ENCODE measurements at regions not wholly inside any gene's neighbourhood (a gene's known extent, or its start where the extent isn't known, plus 50 kb on each side); places are given as distances from the start of the nearest gene placed in this dataset.
A peak's percentile ranks its signal among the peaks of the same experiment; 100 is the strongest.

DNA sequence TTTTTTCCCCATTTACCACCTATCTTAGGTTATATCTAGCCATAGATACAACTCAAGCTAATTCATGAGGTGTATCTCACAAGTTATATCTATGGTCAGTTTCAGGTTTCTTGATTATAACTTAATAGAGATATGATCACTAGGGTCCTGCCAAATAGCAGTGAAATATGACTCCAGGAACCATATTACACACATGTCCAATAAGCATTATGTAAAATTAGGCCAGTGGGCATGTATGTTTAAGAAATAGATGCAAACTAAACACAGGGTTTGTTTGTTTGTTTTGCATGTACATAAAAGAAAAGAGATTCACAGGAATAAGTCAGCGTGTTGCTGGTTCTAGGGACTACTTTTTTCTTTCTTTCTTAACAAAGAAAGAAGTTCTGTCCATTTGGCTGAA, 112.5 kb upstream of the ST6GALNAC5 start:
- TF ChIP-seq, protein P1, sequence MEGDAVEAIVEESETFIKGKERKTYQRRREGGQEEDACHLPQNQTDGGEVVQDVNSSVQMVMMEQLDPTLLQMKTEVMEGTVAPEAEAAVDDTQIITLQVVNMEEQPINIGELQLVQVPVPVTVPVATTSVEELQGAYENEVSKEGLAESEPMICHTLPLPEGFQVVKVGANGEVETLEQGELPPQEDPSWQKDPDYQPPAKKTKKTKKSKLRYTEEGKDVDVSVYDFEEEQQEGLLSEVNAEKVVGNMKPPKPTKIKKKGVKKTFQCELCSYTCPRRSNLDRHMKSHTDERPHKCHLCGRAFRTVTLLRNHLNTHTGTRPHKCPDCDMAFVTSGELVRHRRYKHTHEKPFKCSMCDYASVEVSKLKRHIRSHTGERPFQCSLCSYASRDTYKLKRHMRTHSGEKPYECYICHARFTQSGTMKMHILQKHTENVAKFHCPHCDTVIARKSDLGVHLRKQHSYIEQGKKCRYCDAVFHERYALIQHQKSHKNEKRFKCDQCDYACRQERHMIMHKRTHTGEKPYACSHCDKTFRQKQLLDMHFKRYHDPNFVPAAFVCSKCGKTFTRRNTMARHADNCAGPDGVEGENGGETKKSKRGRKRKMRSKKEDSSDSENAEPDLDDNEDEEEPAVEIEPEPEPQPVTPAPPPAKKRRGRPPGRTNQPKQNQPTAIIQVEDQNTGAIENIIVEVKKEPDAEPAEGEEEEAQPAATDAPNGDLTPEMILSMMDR (IDR thresholded peaks at IDR 0.05; ENCODE audit: low read depth, low read length) = no peak
- DNase-seq = no peak
- no peak overlapping the region for H3K27ac ChIP-seq
- no peak overlapping the region for H3K4me3 ChIP-seq (ENCODE audit: low read depth, low read length)
- no peaks in the 10 kb centered on the region for H3K36me3 ChIP-seq
- no peaks in the 10 kb centered on the region for H3K9me3 ChIP-seq (ENCODE audit: severe bottlenecking)
- H3K27me3 ChIP-seq (ENCODE audit: insufficient read depth, low read depth, severe bottlenecking) = no peaks in the 10 kb centered on the region

DNA sequence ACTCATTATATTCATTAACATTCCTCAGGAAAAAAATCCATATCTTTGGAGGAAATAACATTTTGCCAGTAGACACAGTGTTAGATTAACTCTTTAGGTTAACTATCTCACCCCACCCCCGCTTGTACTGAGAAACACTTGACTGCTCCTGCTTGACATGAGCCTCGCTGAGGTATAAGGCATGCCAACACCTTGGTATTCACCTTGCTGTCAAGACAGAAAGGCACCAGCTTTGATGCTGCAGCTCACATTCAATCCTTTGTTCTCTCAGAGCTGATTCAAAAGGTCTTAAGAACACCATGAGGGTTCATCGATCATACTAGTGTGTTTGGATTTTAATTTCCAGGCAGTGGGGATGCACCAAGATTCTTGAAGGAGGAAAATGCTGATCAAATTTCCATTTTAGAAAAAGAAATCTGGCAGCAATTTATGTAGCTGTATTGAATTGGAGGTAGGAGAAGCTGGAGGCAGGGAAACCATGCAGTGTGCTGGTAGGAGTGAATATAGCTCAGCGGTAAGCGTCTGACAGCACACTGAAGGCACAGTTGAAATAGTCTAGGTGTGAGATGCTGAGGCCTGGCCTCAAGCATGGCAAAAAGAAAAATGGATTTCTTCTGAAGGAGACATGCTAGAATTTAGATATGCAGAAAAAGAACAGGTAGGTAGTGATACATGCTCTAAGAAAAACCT, 108.0 kb upstream of the ST6GALNAC5 start:
- H3K27me3 ChIP-seq (ENCODE audit: insufficient read depth, low read depth, severe bottlenecking) = no peaks in the 10 kb centered on the region
- no peaks in the 10 kb centered on the region for H3K36me3 ChIP-seq
- TF ChIP-seq, protein P1 (IDR thresholded peaks at IDR 0.05; ENCODE audit: low read depth, low read length) = no peak
- DNase-seq = no peak
- no peaks in the 10 kb centered on the region for H3K9me3 ChIP-seq (ENCODE audit: severe bottlenecking)
- H3K27ac ChIP-seq = no peak overlapping the region
- H3K4me3 ChIP-seq (ENCODE audit: low read depth, low read length) = no peak overlapping the region

- TF ChIP-seq, protein P1 (IDR thresholded peaks at IDR 0.05; ENCODE audit: low read depth, low read length) = no peak
- DNase-seq = no peak
- H3K9me3 ChIP-seq (ENCODE audit: severe bottlenecking) = no peaks in the 10 kb centered on the region
- H3K36me3 ChIP-seq = no peaks in the 10 kb centered on the region
- H3K27me3 ChIP-seq (ENCODE audit: insufficient read depth, low read depth, severe bottlenecking) = no peaks in the 10 kb centered on the region
- H3K4me3 ChIP-seq (ENCODE audit: low read depth, low read length) = no peak overlapping the region
- H3K27ac ChIP-seq = no peak overlapping the region; the same call in 1 of the 2 replicates
Observed at GRCh38 chr1:76759950-76760349, 107.3 kb upstream of the ST6GALNAC5 start.

DNA sequence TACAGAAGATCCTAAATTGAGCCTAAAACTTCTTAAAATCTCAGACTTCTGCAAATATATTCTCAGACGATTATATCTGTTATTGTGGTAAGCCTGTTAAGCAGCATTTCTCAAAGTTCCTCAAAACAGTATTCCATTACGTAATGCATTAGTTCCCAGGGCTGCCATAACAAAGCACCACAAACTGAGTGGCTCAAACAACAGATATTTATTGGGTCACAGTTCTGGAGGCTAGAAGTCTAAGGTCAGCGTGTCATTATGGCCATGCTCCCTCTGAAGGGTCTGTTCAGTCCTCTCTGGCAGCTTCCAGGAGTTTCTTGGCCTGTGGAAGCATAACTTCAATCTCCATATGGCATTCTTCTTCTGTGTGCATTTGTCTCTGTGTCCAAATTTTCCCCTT, 103.5 kb upstream of the ST6GALNAC5 start:
- Histone ChIP-seq H3K27me3 (ENCODE audit: insufficient read depth, low read depth, severe bottlenecking) (no peaks in the 10 kb centered on the region), H3K9me3 (ENCODE audit: severe bottlenecking) (no peaks in the 10 kb centered on the region), H3K27ac (peak overlapping the region; percentile 85), H3K4me3 (ENCODE audit: low read depth, low read length) (no peak overlapping the region), H3K36me3 (no peaks in the 10 kb centered on the region)
- no peak for DNase-seq
- TF ChIP-seq, protein P1 (IDR thresholded peaks at IDR 0.05; ENCODE audit: low read depth, low read length) = no peak

DNA sequence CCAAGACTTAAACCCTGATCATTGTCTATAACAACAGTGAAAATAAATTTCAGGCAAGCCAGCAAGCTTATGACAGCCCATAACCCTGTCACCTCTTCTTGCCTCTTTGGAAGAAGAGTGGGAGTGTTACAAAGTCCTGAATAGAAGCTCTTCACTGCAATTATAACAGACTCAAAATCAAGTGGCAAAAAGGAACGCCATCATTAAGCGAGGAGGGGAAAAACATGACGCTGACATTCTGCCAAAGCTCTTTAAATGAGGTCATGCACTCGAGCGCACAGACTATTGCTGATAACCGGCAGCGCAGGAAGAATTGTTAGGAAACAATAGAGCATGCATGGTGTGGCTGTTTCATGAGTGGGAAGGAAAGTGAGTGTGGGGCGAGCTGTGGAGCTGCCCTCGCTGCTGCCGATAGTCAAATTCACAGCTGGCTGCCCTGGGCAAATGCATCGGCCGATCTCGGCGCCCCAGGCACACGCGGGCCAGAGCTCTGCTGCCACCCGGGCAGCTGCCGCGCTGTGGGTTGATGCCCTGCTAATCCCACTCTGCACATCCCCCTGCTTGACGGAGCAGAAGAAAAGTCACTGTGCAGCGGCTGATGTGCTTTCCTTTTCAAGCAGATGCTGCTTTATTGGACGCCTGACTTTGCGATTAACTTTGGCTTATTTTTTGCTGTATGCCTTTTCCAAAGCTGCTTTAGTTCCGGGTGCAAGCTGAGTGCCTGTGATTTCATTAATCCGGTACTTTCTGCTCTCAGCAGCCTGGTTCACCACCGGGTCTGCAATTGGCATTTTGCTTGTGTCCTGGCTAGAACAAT, 102.4 kb upstream of the ST6GALNAC5 start:
- H3K9me3 ChIP-seq (ENCODE audit: severe bottlenecking) = no peaks in the 10 kb centered on the region
- peak; percentile 89 for DNase-seq
- H3K27me3 ChIP-seq (ENCODE audit: insufficient read depth, low read depth, severe bottlenecking) = no peaks in the 10 kb centered on the region
- TF ChIP-seq, protein P1 (IDR thresholded peaks at IDR 0.05; ENCODE audit: low read depth, low read length) = no peak
- H3K27ac ChIP-seq = peak overlapping the region; percentile 85
- H3K4me3 ChIP-seq (ENCODE audit: low read depth, low read length) = peak overlapping the region; percentile 39
- H3K36me3 ChIP-seq = no peaks in the 10 kb centered on the region
